ENCODE measurements at regions not wholly inside any gene's neighbourhood (a gene's known extent, or its start where the extent isn't known, plus 50 kb on each side); places are given as distances from the start of the nearest gene placed in this dataset.

- H3K27ac ChIP-seq (ENCODE audit: low read depth in 1 of 2, low read length in 1 of 2): no peak overlapping the region
- ATAC-seq (ENCODE audit: insufficient read depth, low FRiP score) (no peak), DNase-seq (no peak)
- H3K4me1 ChIP-seq (ENCODE audit: control insufficient read depth in 5 of 5, insufficient read depth in 5 of 5, low read length in 5 of 5): no peaks in the 10 kb centered on the region
- H3K27me3 ChIP-seq (ENCODE audit: control insufficient read depth in 3 of 3, insufficient read depth in 3 of 3, low read length in 2 of 3): no peaks in the 10 kb centered on the region
- no peak overlapping the region for H3K4me3 ChIP-seq
- H3K36me3 ChIP-seq (ENCODE audit: control insufficient read depth in 4 of 4, insufficient read depth in 4 of 4, low read length in 4 of 4): no peaks in the 10 kb centered on the region
- H3K9me3 ChIP-seq (ENCODE audit: control insufficient read depth in 4 of 4, insufficient read depth in 3 of 4, low read length in 3 of 4): no peaks in the 10 kb centered on the region
- WGBS, 2 donors: 55 to 100% methylated on average over 1 of the region's 1 CpG
- no peak for TF ChIP-seq CTCF (IDR thresholded peaks at IDR 0.05; ENCODE audit: control extremely low read depth, extremely low read depth)
- H3K9ac ChIP-seq (ENCODE audit: insufficient read depth in 1 of 2, low read length in 2 of 2): no peak overlapping the region
These were observed 181.9 kb upstream of the CXCL12 start for GRCh38 chr10:44566786-44567185.

GRCh38 chr10:44567471-44567870 lies 182.6 kb upstream of the CXCL12 start:
- Histone ChIP-seq H3K4me1 (ENCODE audit: control insufficient read depth in 5 of 5, insufficient read depth in 5 of 5, low read length in 5 of 5) (no peaks in the 10 kb centered on the region), H3K4me3 (no peak overlapping the region), H3K9ac (ENCODE audit: insufficient read depth in 1 of 2, low read length in 2 of 2) (no peak overlapping the region), H3K9me3 (ENCODE audit: control insufficient read depth in 4 of 4, insufficient read depth in 3 of 4, low read length in 3 of 4) (no peaks in the 10 kb centered on the region), H3K27me3 (ENCODE audit: control insufficient read depth in 3 of 3, insufficient read depth in 3 of 3, low read length in 2 of 3) (no peaks in the 10 kb centered on the region), H3K36me3 (ENCODE audit: control insufficient read depth in 4 of 4, insufficient read depth in 4 of 4, low read length in 4 of 4) (no peaks in the 10 kb centered on the region), H3K27ac (ENCODE audit: low read depth in 1 of 2, low read length in 1 of 2) (no peak overlapping the region)
- DNase-seq (peak in 1 of 3 donors; percentile 54), ATAC-seq (ENCODE audit: insufficient read depth, low FRiP score) (no peak)
- TF ChIP-seq CTCF (IDR thresholded peaks at IDR 0.05; ENCODE audit: control extremely low read depth, extremely low read depth): no peak
- WGBS, 2 donors: 54 to 78% methylated on average over 1 of the region's 1 CpG

- 61 to 84% methylated on average over 10 of the region's 10 CpGs for WGBS, 2 donors
- H3K36me3 ChIP-seq (ENCODE audit: control insufficient read depth in 4 of 4, insufficient read depth in 4 of 4, low read length in 4 of 4): no peaks in the 10 kb centered on the region
- H3K4me1 ChIP-seq (ENCODE audit: control insufficient read depth in 5 of 5, insufficient read depth in 5 of 5, low read length in 5 of 5): no peaks in the 10 kb centered on the region
- peaks cover 0 to 2% (median 0%) of the 10 kb centered on the region in 3 donors for H3K27me3 ChIP-seq (ENCODE audit: control insufficient read depth in 3 of 3, insufficient read depth in 3 of 3, low read length in 2 of 3)
- no peak overlapping the region for H3K9ac ChIP-seq (ENCODE audit: insufficient read depth in 1 of 2, low read length in 2 of 2)
- TF ChIP-seq CTCF (IDR thresholded peaks at IDR 0.05; ENCODE audit: control extremely low read depth, extremely low read depth): no peak
- no peaks in the 10 kb centered on the region for H3K9me3 ChIP-seq (ENCODE audit: control insufficient read depth in 4 of 4, insufficient read depth in 3 of 4, low read length in 3 of 4)
- no peak for DNase-seq
- H3K4me3 ChIP-seq: no peak overlapping the region
- ATAC-seq (ENCODE audit: insufficient read depth, low FRiP score): peak; percentile 67
- peak overlapping the region; percentile 27 to 36 for H3K27ac ChIP-seq (ENCODE audit: low read depth in 1 of 2, low read length in 1 of 2)
These were observed 184.5 kb upstream of the CXCL12 start for GRCh38 chr10:44569193-44570091.
